Mucosa of descending colon (tissue), 3 donors: ENCODE measurements at regions not wholly inside any gene's neighbourhood (a gene's known extent, or its start where the extent isn't known, plus 50 kb on each side); places are given as distances from the start of the nearest gene placed in this dataset.

Experiments used
- ATAC-seq: fragments of 200-7000 bp; cut with Tn5 transposase; one replicate; pipeline ENCODE4 v1.9.1; 2020; ENCODE audit warnings: mild to moderate bottlenecking, moderate library complexity
- DNase-seq, 3 donors: peaks; one replicate each; pipeline ENCODE4 v3.0.0-alpha.2; 2020
- H3K36me3 ChIP-seq: fragments of 200-600 bp; one replicate; pipeline ENCODE4 v1.8.0; 2021; ENCODE audit warnings: low read depth, mild to moderate bottlenecking
- H3K4me1 ChIP-seq: fragments of 200-600 bp; one replicate; pipeline ENCODE4 v1.8.0; 2021; ENCODE audit warnings: low read depth, mild to moderate bottlenecking
- H3K4me3 ChIP-seq: fragments of 200-600 bp; one replicate; pipeline ENCODE4 v1.8.0; 2021; ENCODE audit warnings: mild to moderate bottlenecking
- H3K9me3 ChIP-seq: fragments of 200-600 bp; one replicate; pipeline ENCODE4 v1.8.0; 2021; ENCODE audit warnings: mild to moderate bottlenecking
- CTCF ChIP-seq: fragments of 200-600 bp; IDR thresholded peaks from one replicate; pipeline ENCODE4 v1.8.0; 2022; ENCODE audit warnings: antibody characterized with exemption, mild to moderate bottlenecking
- intact Hi-C, 2 donors: fragments of 100-400 bp; cut with DNase I in 1 of 2; cut with micrococcal nuclease in 1 of 2; formaldehyde crosslinking; loops; one replicate each; pipeline versions ENCODE4 v1.11.0 to v1.11.1; 2022; cut with DNase I, micrococcal nuclease
- donor health status: DM: no; HTN: no; CAD: no; lungs with moderate emphysema.
- donor health status: DM: no; HTN: no; CAD: no.
- donor health status: DM: no; HTN: yes; CAD: no.

DNA sequence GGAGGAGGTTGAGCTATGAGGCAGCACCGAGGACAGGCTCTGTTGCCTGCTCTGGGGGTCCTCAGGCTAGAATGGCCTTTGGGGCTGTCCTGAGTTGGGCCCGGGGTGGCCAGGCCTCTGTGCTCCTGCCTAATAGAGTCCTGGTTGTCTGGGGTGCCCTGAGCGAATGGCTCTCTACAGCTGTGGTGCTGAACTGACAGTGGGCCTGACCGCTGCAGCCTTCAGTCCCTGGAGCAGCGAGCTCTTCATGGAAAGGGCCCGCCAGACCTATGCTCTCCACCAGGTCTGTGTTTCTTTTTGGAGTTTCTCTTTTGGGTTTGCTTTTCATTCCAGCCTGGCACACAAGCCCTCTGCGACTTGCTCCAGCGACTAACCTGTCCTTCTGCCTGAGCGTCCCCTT lies 679.0 kb upstream of the RAB6C start:
- no peak for DNase-seq
- no peak for ATAC-seq
- Histone ChIP-seq H3K4me1 (no peaks in the 10 kb centered on the region), H3K9me3 (no peaks in the 10 kb centered on the region), H3K4me3 (no peak overlapping the region), H3K36me3 (no peaks in the 10 kb centered on the region)
- TF ChIP-seq CTCF, result no peak
- intact Hi-C loops, result no loop called here

DNA sequence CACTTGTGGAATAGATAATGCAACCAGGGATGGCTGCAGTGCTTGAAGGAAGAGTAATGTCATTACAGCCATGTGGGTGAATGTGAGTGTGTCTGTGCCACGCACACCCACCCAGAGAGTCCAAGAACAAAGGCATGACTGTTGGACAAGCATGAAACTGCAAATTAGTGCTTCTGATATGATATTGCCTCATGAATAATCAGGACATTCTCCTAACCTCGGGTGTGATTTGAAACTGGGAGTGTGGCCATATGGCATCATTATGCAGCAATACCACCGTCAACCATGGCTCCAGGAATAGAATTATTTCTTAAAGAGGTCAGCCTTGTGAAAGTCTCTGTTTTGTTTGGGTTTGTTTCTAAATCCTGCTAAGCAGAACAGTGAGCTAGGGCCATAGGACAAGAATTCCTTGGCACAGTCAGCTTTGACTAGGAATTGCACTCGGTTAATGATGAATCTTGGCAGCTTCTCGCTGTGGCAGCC lies 678.0 kb upstream of the RAB6C start:
- no peak for ATAC-seq
- intact Hi-C loops, result no loop called here
- DNase-seq, result no peak

DNA sequence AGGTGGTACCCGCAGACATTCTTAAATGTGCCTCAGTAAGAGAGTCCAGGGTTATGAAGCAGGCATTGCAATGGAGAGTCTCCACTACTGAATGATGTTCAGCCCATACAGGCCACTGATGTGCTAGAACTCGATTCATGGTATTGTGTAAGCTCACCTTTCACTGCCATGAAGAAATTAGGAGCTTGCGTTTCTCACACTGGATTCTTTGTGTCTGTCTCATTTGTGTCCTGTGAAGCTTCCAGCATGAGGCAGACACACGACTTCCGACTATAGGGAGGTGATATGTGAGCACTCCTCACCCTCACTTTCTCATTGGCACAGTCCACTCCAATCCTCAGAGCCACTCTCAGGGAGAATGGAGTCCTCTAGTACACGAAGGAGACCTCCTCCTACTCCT lies 677.4 kb upstream of the RAB6C start:
- DNase-seq, result no peak
- H3K9me3 ChIP-seq, result no peaks in the 10 kb centered on the region
- H3K4me1 ChIP-seq, result no peaks in the 10 kb centered on the region
- no peak for ATAC-seq
- H3K4me3 ChIP-seq, result no peak overlapping the region
- intact Hi-C loops, result no loop called here
- no peak for TF ChIP-seq CTCF
- no peaks in the 10 kb centered on the region for H3K36me3 ChIP-seq

More for the DNA sequence above, 678.0 kb upstream of the RAB6C start:
- no peaks in the 10 kb centered on the region for H3K4me1 ChIP-seq
- H3K4me3 ChIP-seq, result no peak overlapping the region
- no peak for TF ChIP-seq CTCF
- no peaks in the 10 kb centered on the region for H3K36me3 ChIP-seq
- no peaks in the 10 kb centered on the region for H3K9me3 ChIP-seq

- intact Hi-C loops, result no loop called here
- DNase-seq (no peak), ATAC-seq (no peak)
- TF ChIP-seq CTCF, result no peak
- Histone ChIP-seq H3K9me3 (no peaks in the 10 kb centered on the region), H3K36me3 (no peaks in the 10 kb centered on the region), H3K4me3 (no peak overlapping the region), H3K4me1 (no peaks in the 10 kb centered on the region)
Measured at GRCh38 chr2:129302561-129303183, 676.8 kb upstream of the RAB6C start.

GRCh38 chr2:129314120-129314519 lies 665.3 kb upstream of the RAB6C start:
- Histone ChIP-seq H3K4me1 (no peaks in the 10 kb centered on the region), H3K36me3 (no peaks in the 10 kb centered on the region), H3K4me3 (no peak overlapping the region), H3K9me3 (no peaks in the 10 kb centered on the region)
- DNase-seq (no peak), ATAC-seq (no peak)
- intact Hi-C loops, result no loop called here
- no peak for TF ChIP-seq CTCF
